ENCODE measurements at regions not wholly inside any gene's neighbourhood (a gene's known extent, or its start where the extent isn't known, plus 50 kb on each side); places are given as distances from the start of the nearest gene placed in this dataset.

- Histone ChIP-seq H3K9me2 (replicated peaks; ENCODE audit: low read depth, low read length) (no peaks in the 10 kb centered on the region), H3F3A (ENCODE audit: low read depth) (no peaks in the 10 kb centered on the region), H3K27me3 (ENCODE audit: insufficient read depth, low read length, poor library complexity, severe bottlenecking) (no peaks in the 10 kb centered on the region), H2AFZ (ENCODE audit: low read length) (no peak overlapping the region), H3K4me1 (ENCODE audit: insufficient read depth, low read length, poor library complexity, severe bottlenecking) (peaks cover 12% of the 10 kb centered on the region), H3K9me3 (ENCODE audit: insufficient read depth, low read depth, low read length) (no peaks in the 10 kb centered on the region), H3K4me3 (ENCODE audit: low read length, poor library complexity, severe bottlenecking) (no peak overlapping the region), H4K20me1 (ENCODE audit: insufficient read depth, low read length, poor library complexity, severe bottlenecking) (no peaks in the 10 kb centered on the region), H3K4me2 (ENCODE audit: low read depth, low read length, poor library complexity, severe bottlenecking) (no peak overlapping the region), H3K36me3 (ENCODE audit: insufficient read depth, low read length) (no peaks in the 10 kb centered on the region), H3K9ac (ENCODE audit: low read depth, low read length, poor library complexity, severe bottlenecking) (no peak overlapping the region), H3K79me2 (ENCODE audit: insufficient read depth, low read length) (no peaks in the 10 kb centered on the region)
- TF ChIP-seq CTCF (conservative IDR thresholded peaks at IDR 0.05; ENCODE audit: low read length) (no peak), EZH2phosphoT487 (IDR thresholded peaks at IDR 0.05; ENCODE audit: borderline replicate concordance) (no peak)
Observed at GRCh38 chr5:74167206-74167929, 473.2 kb downstream of the ENC1 start.

- Histone ChIP-seq H3K27me3 (ENCODE audit: insufficient read depth, low read length, poor library complexity, severe bottlenecking) (no peaks in the 10 kb centered on the region), H3K4me3 (ENCODE audit: low read length, poor library complexity, severe bottlenecking) (no peak overlapping the region), H3K9me3 (ENCODE audit: insufficient read depth, low read depth, low read length) (no peaks in the 10 kb centered on the region), H4K20me1 (ENCODE audit: insufficient read depth, low read length, poor library complexity, severe bottlenecking) (no peaks in the 10 kb centered on the region), H2AFZ (ENCODE audit: low read length) (no peak overlapping the region), H3K36me3 (ENCODE audit: insufficient read depth, low read length) (no peaks in the 10 kb centered on the region), H3K4me1 (ENCODE audit: insufficient read depth, low read length, poor library complexity, severe bottlenecking) (peaks cover 15% of the 10 kb centered on the region), H3K79me2 (ENCODE audit: insufficient read depth, low read length) (no peaks in the 10 kb centered on the region), H3K9ac (ENCODE audit: low read depth, low read length, poor library complexity, severe bottlenecking) (no peak overlapping the region), H3F3A (ENCODE audit: low read depth) (no peaks in the 10 kb centered on the region), H3K9me2 (replicated peaks; ENCODE audit: low read depth, low read length) (no peaks in the 10 kb centered on the region), H3K4me2 (ENCODE audit: low read depth, low read length, poor library complexity, severe bottlenecking) (no peak overlapping the region)
- TF ChIP-seq EZH2phosphoT487 (IDR thresholded peaks at IDR 0.05; ENCODE audit: borderline replicate concordance): no peak
- no peak for TF ChIP-seq CTCF (conservative IDR thresholded peaks at IDR 0.05; ENCODE audit: low read length)
Observed at GRCh38 chr5:74166064-74166463, 474.5 kb downstream of the ENC1 start.

GRCh38 chr5:74164725-74165235 is 475.7 kb downstream of the ENC1 start:
- Histone ChIP-seq H3K9ac (ENCODE audit: low read depth, low read length, poor library complexity, severe bottlenecking) (no peak overlapping the region), H3K9me3 (ENCODE audit: insufficient read depth, low read depth, low read length) (no peaks in the 10 kb centered on the region), H3K4me2 (ENCODE audit: low read depth, low read length, poor library complexity, severe bottlenecking) (no peak overlapping the region), H3K4me3 (ENCODE audit: low read length, poor library complexity, severe bottlenecking) (no peak overlapping the region), H3K79me2 (ENCODE audit: insufficient read depth, low read length) (no peaks in the 10 kb centered on the region), H3K27me3 (ENCODE audit: insufficient read depth, low read length, poor library complexity, severe bottlenecking) (no peaks in the 10 kb centered on the region), H3F3A (ENCODE audit: low read depth) (no peaks in the 10 kb centered on the region), H3K4me1 (ENCODE audit: insufficient read depth, low read length, poor library complexity, severe bottlenecking) (peaks cover 15% of the 10 kb centered on the region), H3K9me2 (replicated peaks; ENCODE audit: low read depth, low read length) (no peaks in the 10 kb centered on the region), H2AFZ (ENCODE audit: low read length) (no peak overlapping the region), H3K36me3 (ENCODE audit: insufficient read depth, low read length) (no peaks in the 10 kb centered on the region), H4K20me1 (ENCODE audit: insufficient read depth, low read length, poor library complexity, severe bottlenecking) (no peaks in the 10 kb centered on the region)
- no peak for TF ChIP-seq CTCF (conservative IDR thresholded peaks at IDR 0.05; ENCODE audit: low read length)
- no peak for TF ChIP-seq EZH2phosphoT487 (IDR thresholded peaks at IDR 0.05; ENCODE audit: borderline replicate concordance)

All from Loucy (cell line).